Stomach (tissue), 4 donors: ENCODE measurements at regions not wholly inside any gene's neighbourhood (a gene's known extent, or its start where the extent isn't known, plus 50 kb on each side); places are given as distances from the start of the nearest gene placed in this dataset.

ENCODE experiments used
- CTCF ChIP-seq, 7 experiments: fragments of 450-650 bp in 4 of 7; fragments of 200-600 bp in 3 of 7; sonication (generic) in 3 of 7; IDR thresholded peaks; one replicate each; pipeline ENCODE4 v1.5.1; 2016 to 2019; ENCODE audit warnings: antibody characterized with exemption in 7 of 7, control low read depth in 2 of 7, mild to moderate bottlenecking in 1 of 7
- POLR2AphosphoS5 ChIP-seq, 3 donors: sonication (generic); formaldehyde crosslinking; IDR thresholded peaks; one replicate each; pipeline ENCODE4 v1.6.1; 2016; ENCODE audit warnings: antibody characterized with exemption in 3 of 3

- no peak for TF ChIP-seq POLR2AphosphoS5 (IDR thresholded peaks at IDR 0.05)
- no peak for TF ChIP-seq CTCF (IDR thresholded peaks at IDR 0.05)
Measured at GRCh38 chr6:157731221-157731620, 91.8 kb upstream of the SNX9 start.
